Fibroblast of lung (primary cell): ENCODE measurements at regions not wholly inside any gene's neighbourhood (a gene's known extent, or its start where the extent isn't known, plus 50 kb on each side); places are given as distances from the start of the nearest gene placed in this dataset.

ENCODE experiments used
- DNase-seq, 2 donors: peaks; one replicate each; pipeline versions ENCODE4 v3.0.0 to v3.0.0-alpha.2; 2010; ENCODE audit warnings: low read depth in 2 of 2
- H2AFZ ChIP-seq: 2 replicates; pipeline ENCODE4 v1.5.1; 2012; ENCODE audit warnings: low read length, control low read depth, inconsistent platforms
- H3K27ac ChIP-seq: 2 replicates; pipeline ENCODE4 v1.5.1; 2011; ENCODE audit warnings: low read length, control low read depth; ENCODE audit not compliant: insufficient read depth
- H3K27me3 ChIP-seq: 2 replicates; pipeline ENCODE4 v1.5.1; 2011; ENCODE audit warnings: mild to moderate bottlenecking, low read length; ENCODE audit not compliant: control insufficient read depth, insufficient read depth
- H3K36me3 ChIP-seq: 2 replicates; pipeline ENCODE4 v1.5.1; 2011; ENCODE audit warnings: low read length; ENCODE audit not compliant: control insufficient read depth, insufficient read depth
- H3K4me1 ChIP-seq: 2 replicates; pipeline ENCODE4 v1.5.1; 2011; ENCODE audit warnings: low read length; ENCODE audit not compliant: control insufficient read depth, insufficient read depth; ENCODE audit errors: extremely low read depth
- H3K4me2 ChIP-seq: 2 replicates; pipeline ENCODE4 v1.5.1; 2011; ENCODE audit warnings: low read length, control low read depth; ENCODE audit not compliant: insufficient read depth; ENCODE audit errors: extremely low read depth
- H3K4me3 ChIP-seq, 4 experiments: fragments of 200-600 bp in 1 of 4; sonication (generic) in 1 of 4; replicated peaks in 1 of 4; 2 replicates each; pipeline ENCODE4 v1.5.1; 2011 to 2016; ENCODE audit warnings: low read length in 4 of 4, low read depth in 3 of 4, mild to moderate bottlenecking in 3 of 4, control low read depth in 2 of 4, inconsistent platforms in 1 of 4, mixed read lengths in 1 of 4; ENCODE audit not compliant: insufficient read depth in 1 of 4; ENCODE audit errors: control extremely low read depth in 1 of 4
- H3K79me2 ChIP-seq: 2 replicates; pipeline ENCODE4 v1.5.1; 2012; ENCODE audit warnings: mild to moderate bottlenecking, low read length, inconsistent platforms; ENCODE audit not compliant: control insufficient read depth, insufficient read depth
- H3K9ac ChIP-seq: 2 replicates; pipeline ENCODE4 v1.5.1; 2011; ENCODE audit warnings: mild to moderate bottlenecking, low read length, control low read depth; ENCODE audit not compliant: insufficient read depth
- H3K9me3 ChIP-seq: 2 replicates; pipeline ENCODE4 v1.5.1; 2012; ENCODE audit warnings: low read depth, low read length; ENCODE audit not compliant: control insufficient read depth, insufficient read depth
- H4K20me1 ChIP-seq: 2 replicates; pipeline ENCODE4 v1.5.1; 2011; ENCODE audit warnings: low read length; ENCODE audit not compliant: control insufficient read depth, insufficient read depth; ENCODE audit errors: extremely low read depth
- EZH2 ChIP-seq: IDR thresholded peaks from 2 replicates; pipeline ENCODE4 v1.5.1; 2012; ENCODE audit warnings: low read length, control low read depth, mild to moderate bottlenecking; ENCODE audit errors: missing control alignments
- TF ChIP-seq, protein P1 (sequence below), 2 donors: IDR thresholded peaks in 1 of 2; conservative IDR thresholded peaks in 1 of 2; 1 replicate in 1 of 2; 2 replicates in 1 of 2; pipeline ENCODE4 v1.5.1; 2011 to 2012; ENCODE audit warnings: low read length in 2 of 2, control low read depth in 1 of 2, inconsistent platforms in 1 of 2, low read depth in 1 of 2, mild to moderate bottlenecking in 1 of 2

DNA sequence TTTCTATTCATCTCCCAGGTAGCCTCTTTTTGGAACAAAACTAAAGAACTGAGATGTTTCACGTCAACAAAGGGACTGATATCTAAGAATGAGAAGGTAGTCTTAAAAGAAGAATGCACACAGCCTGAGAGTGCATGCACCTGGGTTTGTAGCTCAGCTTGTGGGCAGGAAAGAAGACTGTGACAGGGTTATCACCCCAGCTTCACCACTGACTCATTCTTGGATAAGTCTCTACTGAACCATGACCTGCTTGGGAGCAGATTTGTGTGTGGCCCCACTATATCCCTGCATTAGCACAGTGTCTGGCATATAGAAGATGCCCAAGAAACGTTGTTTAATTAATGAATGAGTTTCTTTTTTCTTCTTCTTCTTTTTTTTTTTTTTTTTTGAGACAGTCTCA, 187.5 kb downstream of the GPAM start:
- H2AFZ ChIP-seq, result no peak overlapping the region
- H3K9me3 ChIP-seq, result no peaks in the 10 kb centered on the region
- H4K20me1 ChIP-seq, result no peaks in the 10 kb centered on the region
- H3K4me2 ChIP-seq, result no peak overlapping the region
- DNase-seq, result no peak
- no peak overlapping the region for H3K27ac ChIP-seq
- H3K27me3 ChIP-seq, result no peaks in the 10 kb centered on the region
- H3K9ac ChIP-seq, result no peak overlapping the region
- no peak overlapping the region for H3K4me3 ChIP-seq
- H3K36me3 ChIP-seq, result no peaks in the 10 kb centered on the region
- H3K79me2 ChIP-seq, result no peaks in the 10 kb centered on the region
- H3K4me1 ChIP-seq, result no peaks in the 10 kb centered on the region
- TF ChIP-seq EZH2, result no peak
- TF ChIP-seq, protein P1, sequence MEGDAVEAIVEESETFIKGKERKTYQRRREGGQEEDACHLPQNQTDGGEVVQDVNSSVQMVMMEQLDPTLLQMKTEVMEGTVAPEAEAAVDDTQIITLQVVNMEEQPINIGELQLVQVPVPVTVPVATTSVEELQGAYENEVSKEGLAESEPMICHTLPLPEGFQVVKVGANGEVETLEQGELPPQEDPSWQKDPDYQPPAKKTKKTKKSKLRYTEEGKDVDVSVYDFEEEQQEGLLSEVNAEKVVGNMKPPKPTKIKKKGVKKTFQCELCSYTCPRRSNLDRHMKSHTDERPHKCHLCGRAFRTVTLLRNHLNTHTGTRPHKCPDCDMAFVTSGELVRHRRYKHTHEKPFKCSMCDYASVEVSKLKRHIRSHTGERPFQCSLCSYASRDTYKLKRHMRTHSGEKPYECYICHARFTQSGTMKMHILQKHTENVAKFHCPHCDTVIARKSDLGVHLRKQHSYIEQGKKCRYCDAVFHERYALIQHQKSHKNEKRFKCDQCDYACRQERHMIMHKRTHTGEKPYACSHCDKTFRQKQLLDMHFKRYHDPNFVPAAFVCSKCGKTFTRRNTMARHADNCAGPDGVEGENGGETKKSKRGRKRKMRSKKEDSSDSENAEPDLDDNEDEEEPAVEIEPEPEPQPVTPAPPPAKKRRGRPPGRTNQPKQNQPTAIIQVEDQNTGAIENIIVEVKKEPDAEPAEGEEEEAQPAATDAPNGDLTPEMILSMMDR (conservative IDR thresholded peaks at IDR 0.05 in 1 of 2, IDR thresholded peaks at IDR 0.05 in 1 of 2; ENCODE audit: low read depth in 1 of 2, low read length in 2 of 2), result no peak

DNA sequence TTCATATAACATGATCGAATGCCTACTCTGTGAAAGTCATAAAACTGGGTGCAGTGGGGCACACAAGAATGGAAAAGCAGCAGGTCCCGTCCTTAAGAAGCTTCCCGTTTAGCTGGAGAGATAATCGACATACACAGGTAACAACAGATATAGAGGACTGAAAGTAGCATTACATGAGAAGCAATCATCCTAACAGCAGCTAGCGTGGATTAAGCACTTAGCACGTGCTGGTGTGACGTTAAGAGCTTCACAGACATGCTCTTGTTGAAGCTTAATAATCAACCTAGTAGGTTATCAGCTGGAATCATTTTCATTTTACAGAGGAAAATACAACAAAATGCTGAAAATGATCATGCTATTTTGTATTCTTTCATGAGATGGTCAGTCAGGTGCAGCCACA, 184.8 kb downstream of the GPAM start:
- H3K27ac ChIP-seq, result no peak overlapping the region
- H2AFZ ChIP-seq, result no peak overlapping the region
- no peak overlapping the region for H3K9ac ChIP-seq
- H4K20me1 ChIP-seq, result no peaks in the 10 kb centered on the region
- no peak overlapping the region for H3K4me2 ChIP-seq
- TF ChIP-seq EZH2, result no peak
- TF ChIP-seq, protein P1 (conservative IDR thresholded peaks at IDR 0.05 in 1 of 2, IDR thresholded peaks at IDR 0.05 in 1 of 2; ENCODE audit: low read depth in 1 of 2, low read length in 2 of 2), result no peak
- H3K9me3 ChIP-seq, result no peaks in the 10 kb centered on the region
- H3K36me3 ChIP-seq, result no peaks in the 10 kb centered on the region
- DNase-seq, result no peak
- no peaks in the 10 kb centered on the region for H3K27me3 ChIP-seq
- H3K4me3 ChIP-seq, result no peak overlapping the region
- H3K79me2 ChIP-seq, result no peaks in the 10 kb centered on the region
- H3K4me1 ChIP-seq, result no peaks in the 10 kb centered on the region

DNA sequence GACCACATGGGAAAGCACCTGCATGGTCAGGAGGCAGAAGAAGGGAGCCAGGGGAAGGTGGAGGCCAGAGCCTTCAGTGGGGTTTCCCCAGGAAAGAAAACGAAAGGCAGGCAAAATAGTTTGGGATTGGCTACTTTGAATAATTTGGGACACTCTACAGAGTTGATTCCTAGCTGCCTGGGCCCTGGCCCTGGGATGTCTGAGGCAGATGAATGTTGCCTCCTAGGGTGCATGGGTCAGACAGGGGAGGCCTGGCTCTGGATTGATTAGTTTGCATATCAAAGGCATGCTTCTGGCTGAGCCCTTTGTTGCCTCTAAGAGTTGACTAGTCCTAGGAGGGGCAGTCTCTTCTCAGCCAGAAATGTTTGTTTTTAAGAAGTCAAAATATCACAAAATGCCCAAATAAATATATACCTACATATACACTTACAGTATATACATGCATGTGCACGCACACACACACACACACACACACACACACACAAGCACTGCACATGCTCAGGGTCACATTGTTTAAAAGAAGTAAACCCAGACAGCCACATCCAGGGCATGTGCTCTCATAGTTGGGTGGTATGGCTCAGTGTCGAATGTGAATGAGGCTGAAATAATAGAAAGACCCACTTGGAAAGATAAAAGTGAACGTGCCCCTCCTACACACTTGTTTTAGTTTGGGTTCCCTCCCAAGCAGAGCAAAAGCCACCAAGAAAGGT, 184.2 kb downstream of the GPAM start:
- no peaks in the 10 kb centered on the region for H3K36me3 ChIP-seq
- H2AFZ ChIP-seq, result no peak overlapping the region
- no peaks in the 10 kb centered on the region for H3K9me3 ChIP-seq
- H3K9ac ChIP-seq, result no peak overlapping the region
- H4K20me1 ChIP-seq, result no peaks in the 10 kb centered on the region
- DNase-seq, result no peak
- no peaks in the 10 kb centered on the region for H3K27me3 ChIP-seq
- H3K27ac ChIP-seq, result no peak overlapping the region
- H3K79me2 ChIP-seq, result no peaks in the 10 kb centered on the region
- TF ChIP-seq, protein P1 (conservative IDR thresholded peaks at IDR 0.05 in 1 of 2, IDR thresholded peaks at IDR 0.05 in 1 of 2; ENCODE audit: low read depth in 1 of 2, low read length in 2 of 2), result no peak
- no peak for TF ChIP-seq EZH2
- no peak overlapping the region for H3K4me2 ChIP-seq
- H3K4me1 ChIP-seq, result no peaks in the 10 kb centered on the region
- H3K4me3 ChIP-seq, result no peak overlapping the region
